Heart right ventricle (tissue), 16 donors: ENCODE measurements at regions not wholly inside any gene's neighbourhood (a gene's known extent, or its start where the extent isn't known, plus 50 kb on each side); places are given as distances from the start of the nearest gene placed in this dataset.
"Not testable (repeated sequence)": the region's sequence is repeated elsewhere in the genome, so short reads cannot be mapped to it uniquely, and the experiment has no call there.

Experiments
- ATAC-seq, 8 donors: fragments of 200-7000 bp; cut with Tn5 transposase; one replicate each; pipeline ENCODE4 v1.9.1; 2020; ENCODE audit warnings: mild to moderate bottlenecking in 8 of 8, moderate library complexity in 8 of 8, moderate number of reproducible peaks in 1 of 8
- DNase-seq, 2 donors: peaks; one replicate each; pipeline ENCODE4 v3.0.0-alpha.2; 2020
- H3K27ac ChIP-seq, 10 donors: fragments of 200-600 bp; sonication (generic) in 2 of 10; one replicate each; pipeline versions ENCODE4 v1.5.0 to v1.8.0; 2020 to 2022; ENCODE audit warnings: mild to moderate bottlenecking in 3 of 10
- H3K27me3 ChIP-seq, 7 donors: fragments of 200-600 bp; one replicate each; pipeline ENCODE4 v1.8.0; 2021 to 2022; ENCODE audit warnings: mild to moderate bottlenecking in 2 of 7
- H3K36me3 ChIP-seq, 9 donors: fragments of 200-600 bp; sonication (generic) in 1 of 9; one replicate each; pipeline versions ENCODE4 v1.5.0 to v1.8.0; 2020 to 2022; ENCODE audit warnings: mild to moderate bottlenecking in 2 of 9
- H3K4me1 ChIP-seq, 9 donors: fragments of 200-600 bp; sonication (generic) in 1 of 9; one replicate each; pipeline versions ENCODE4 v1.5.0 to v1.8.0; 2020 to 2022; ENCODE audit warnings: mild to moderate bottlenecking in 4 of 9
- H3K4me3 ChIP-seq, 10 donors: fragments of 200-600 bp; sonication (generic) in 2 of 10; one replicate each; pipeline versions ENCODE4 v1.5.0 to v1.8.0; 2020 to 2022; ENCODE audit warnings: mild to moderate bottlenecking in 7 of 10, moderate library complexity in 2 of 10
- H3K9me3 ChIP-seq, 11 donors: fragments of 200-600 bp in 10 of 11; sonication (generic) in 2 of 11; one replicate each; pipeline versions ENCODE4 v1.5.0 to v1.8.0; 2013 to 2022; ENCODE audit warnings: mild to moderate bottlenecking in 2 of 11, control low read depth in 1 of 11, moderate library complexity in 1 of 11
- CTCF ChIP-seq, 9 donors: fragments of 200-600 bp; sonication (generic) in 2 of 9; IDR thresholded peaks; one replicate each; pipeline versions ENCODE4 v1.5.0 to v1.8.0; 2021 to 2022; ENCODE audit warnings: antibody characterized with exemption in 9 of 9, mild to moderate bottlenecking in 5 of 9, moderate library complexity in 1 of 9
- WGBS, 2 donors: extraction: QIAGEN DNeasy Blood & Tissue Kit; methylation state at CpG; one replicate each; pipeline ENCODE4 v1.1.7; 2013; ENCODE audit warnings: inconsistent platforms in 1 of 2; 5-methylcytosine and 5-hydroxymethylcytosine counted together
- intact Hi-C, 10 donors: fragments of 100-400 bp; cut with DNase I; formaldehyde crosslinking; loops; one replicate each; pipeline versions ENCODE4 v1.11.1 to v1.14.2; 2022
- donor health status: Arrhythmogenic right ventricular cardiomyopathy.
- donor health status: ischemic (EF 13 %, LVEDD 7.1; RV severe dilation, severe dysfunction).
- donor health status: healthy with polysubstance abuse.
- donor health status: DM: no; HTN: yes; CAD: no.
- donor health status: DM: no; HTN: no; CAD: no.
- donor health status: ischemic (EF 25% LVEDD 6.9; RV normal size, moderate dysfunction).
- donor health status: ischemic (EF 25% LVEDD 5.7; RV mildly dilated, moderate dysfunction).
- donor health status: healthy.
- donor health status: DM: yes; HTN: yes; CAD: no.
- donor health status: Ischemic cardiomyopathy.
- donor health status: ischemic (EF 35%, LVEDD 5.7; RV mildly dilated, moderate dysfunction).
- donor health status: nonischemic (EF 11% LVEDD 7.7; RV severe dilation, severe dysfunction).
- donor health status: DM: yes; HTN: yes; CAD: no.
- donor health status: PGD.
- donor health status: ischemic (EF 29% LVEDD 5.4; RV normal size, mild dysfunction).
- donor health status: nonischemic (EF 23%, LVEDD 6.1; RV moderate dilation, normal function).

- 85 to 94% methylated on average over 5 of the region's 5 CpGs for WGBS, 2 donors
- no peak for ATAC-seq
- no peaks in the 10 kb centered on the region for H3K9me3 ChIP-seq
- H3K27me3 ChIP-seq: peaks cover 0 to 3% (median 0%) of the 10 kb centered on the region in 7 donors
- intact Hi-C loops: no loop called here
- H3K4me3 ChIP-seq: no peak overlapping the region
- no peaks in the 10 kb centered on the region for H3K4me1 ChIP-seq
- H3K27ac ChIP-seq: no peak overlapping the region
- no peak for DNase-seq
- no peak for TF ChIP-seq CTCF (IDR thresholded peaks at IDR 0.05)
- no peaks in the 10 kb centered on the region for H3K36me3 ChIP-seq
Observed at GRCh38 chr1:90296327-90296726, 301.4 kb downstream of the ZNF326 start.

DNA sequence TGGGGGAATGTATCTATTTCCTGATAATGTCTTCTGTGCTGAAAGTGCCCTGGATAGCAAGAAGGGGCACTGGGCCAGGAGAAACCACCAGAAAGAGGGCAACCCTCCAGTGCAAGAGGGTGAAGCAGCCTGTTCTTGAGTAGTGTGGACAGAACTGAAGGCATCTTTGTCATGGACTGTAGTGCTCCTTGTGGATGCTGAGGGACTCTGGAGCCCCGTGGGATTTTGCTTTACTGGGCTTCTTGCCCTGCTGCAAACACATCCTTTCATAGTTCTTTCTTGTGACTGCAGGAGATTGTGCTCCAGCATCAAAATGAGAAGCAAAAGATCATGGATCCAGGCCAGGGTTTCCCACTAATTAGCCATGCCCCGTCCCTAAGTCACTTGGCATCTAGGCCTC, 300.6 kb downstream of the ZNF326 start:
- H3K9me3 ChIP-seq: no peaks in the 10 kb centered on the region
- no peak for TF ChIP-seq CTCF (IDR thresholded peaks at IDR 0.05)
- intact Hi-C loops: no loop called here
- no peak overlapping the region for H3K4me3 ChIP-seq
- H3K27ac ChIP-seq: no peak overlapping the region
- H3K4me1 ChIP-seq: no peaks in the 10 kb centered on the region
- H3K36me3 ChIP-seq: no peaks in the 10 kb centered on the region
- 38 to 54% methylated on average over 2 of the region's 2 CpGs for WGBS, 2 donors
- no peak for ATAC-seq
- DNase-seq: no peak
- peaks cover 0 to 3% (median 0%) of the 10 kb centered on the region in 7 donors for H3K27me3 ChIP-seq

GRCh38 chr1:90291431-90292216, 296.7 kb downstream of the ZNF326 start:
- intact Hi-C loops: no loop called here
- TF ChIP-seq CTCF (IDR thresholded peaks at IDR 0.05): no peak
- H3K27me3 ChIP-seq: no peaks in the 10 kb centered on the region
- no peak for DNase-seq
- no peak overlapping the region for H3K27ac ChIP-seq
- H3K4me3 ChIP-seq: no peak overlapping the region
- ATAC-seq: no peak
- H3K4me1 ChIP-seq: no peaks in the 10 kb centered on the region
- H3K9me3 ChIP-seq: no peaks in the 10 kb centered on the region
- 67 to 78% methylated on average over 3 of the region's 3 CpGs for WGBS, 2 donors
- H3K36me3 ChIP-seq: no peaks in the 10 kb centered on the region

- H3K4me1 ChIP-seq: no peaks in the 10 kb centered on the region
- DNase-seq (no peak), ATAC-seq (no peak)
- WGBS, 2 donors: 85 to 89% methylated on average over 4 of the region's 4 CpGs
- intact Hi-C loops: no loop called here
- no peak overlapping the region for H3K4me3 ChIP-seq
- no peak for TF ChIP-seq CTCF (IDR thresholded peaks at IDR 0.05)
- no peaks in the 10 kb centered on the region for H3K36me3 ChIP-seq
- no peaks in the 10 kb centered on the region for H3K9me3 ChIP-seq
- no peak overlapping the region for H3K27ac ChIP-seq
- H3K27me3 ChIP-seq: no peaks in the 10 kb centered on the region
Observed at GRCh38 chr1:90282811-90283210, 287.9 kb downstream of the ZNF326 start.

GRCh38 chr1:90281886-90282285, 287.0 kb downstream of the ZNF326 start:
- H3K4me1 ChIP-seq, DNase-seq, intact Hi-C loops, H3K9me3 ChIP-seq, H3K36me3 ChIP-seq, H3K27ac ChIP-seq, H3K27me3 ChIP-seq, H3K4me3 ChIP-seq, ATAC-seq: not testable (repeated sequence)
- WGBS, 2 donors: 78 to 95% methylated on average over 1 of the region's 1 CpG
